IPS-18c (cell line): ENCODE measurements at regions not wholly inside any gene's neighbourhood (a gene's known extent, or its start where the extent isn't known, plus 50 kb on each side); places are given as distances from the start of the nearest gene placed in this dataset.

ENCODE experiments used
- H3K4me3 ChIP-seq: 2 replicates; pipeline ENCODE4 v1.7.0; 2013; ENCODE audit warnings: low read depth, mild to moderate bottlenecking, low read length, moderate library complexity; ENCODE audit not compliant: insufficient read depth
- H3K9me3 ChIP-seq: one replicate; pipeline ENCODE4 v1.6.1; 2013; ENCODE audit warnings: mild to moderate bottlenecking, low read length, moderate library complexity; ENCODE audit not compliant: control insufficient read depth, insufficient read depth

DNA sequence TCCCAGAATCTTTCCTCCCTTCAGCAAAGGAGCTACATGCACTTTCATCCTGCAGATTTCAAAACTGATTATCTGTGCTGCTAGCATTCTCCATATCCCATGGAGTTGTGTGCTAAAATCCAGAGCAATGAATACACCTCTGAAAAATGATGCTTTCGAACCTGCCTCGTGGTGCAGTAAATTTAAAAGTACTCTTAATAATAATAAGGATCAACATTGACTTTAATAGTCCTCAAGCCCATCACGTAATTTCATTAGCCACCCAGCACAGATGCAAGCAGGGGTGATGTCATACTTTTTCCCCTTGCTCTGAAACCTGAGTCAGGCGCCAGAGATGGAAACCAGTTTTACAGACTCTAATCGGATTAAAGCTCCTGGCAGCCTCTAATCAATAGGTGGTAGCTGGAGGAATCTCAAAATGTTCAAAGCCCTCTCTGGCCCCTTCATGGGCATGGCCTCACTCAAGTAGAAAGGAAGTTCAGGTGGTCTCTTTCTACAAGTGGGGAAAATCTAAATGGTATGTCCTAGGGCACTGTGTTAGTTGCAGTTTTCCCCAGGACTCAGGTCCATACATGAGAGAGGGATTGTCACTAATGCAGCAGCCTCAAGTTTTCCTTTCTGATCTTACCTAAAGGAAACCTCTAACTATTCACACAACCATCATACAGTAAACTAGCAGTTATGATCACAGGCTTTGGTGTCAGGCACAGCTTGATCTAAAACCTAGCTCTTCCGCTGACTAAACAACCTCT, 221.6 kb upstream of the SLC30A5 start:
- Histone ChIP-seq H3K4me3 (no peak overlapping the region), H3K9me3 (no peaks in the 10 kb centered on the region)

- H3K9me3 ChIP-seq: no peaks in the 10 kb centered on the region
- H3K4me3 ChIP-seq: no peak overlapping the region
Observed at GRCh38 chr5:68873198-68873597, 220.6 kb upstream of the SLC30A5 start.

DNA sequence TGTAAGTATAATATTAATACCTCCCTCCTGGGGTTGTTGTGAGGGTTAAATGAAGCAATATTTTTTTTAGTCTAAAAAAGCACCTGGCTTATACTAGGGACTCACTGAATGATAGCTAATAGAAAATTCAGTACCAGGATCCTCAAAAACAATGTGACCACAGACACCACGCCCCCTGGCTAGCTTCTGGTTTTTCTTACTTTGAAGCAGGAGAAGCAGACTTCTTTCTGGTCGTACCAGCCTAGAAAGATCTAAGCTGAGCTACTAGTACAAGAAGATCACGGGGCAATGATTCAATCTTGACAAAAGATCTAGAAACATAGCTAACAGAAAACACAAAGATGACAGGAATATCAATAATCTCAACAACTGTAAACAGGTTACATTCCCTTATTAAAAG, 218.5 kb upstream of the SLC30A5 start:
- Histone ChIP-seq H3K9me3 (no peaks in the 10 kb centered on the region), H3K4me3 (no peak overlapping the region)

- Histone ChIP-seq H3K4me3 (no peak overlapping the region), H3K9me3 (no peaks in the 10 kb centered on the region)
Observed at GRCh38 chr5:68883436-68883835, 210.4 kb upstream of the SLC30A5 start.

DNA sequence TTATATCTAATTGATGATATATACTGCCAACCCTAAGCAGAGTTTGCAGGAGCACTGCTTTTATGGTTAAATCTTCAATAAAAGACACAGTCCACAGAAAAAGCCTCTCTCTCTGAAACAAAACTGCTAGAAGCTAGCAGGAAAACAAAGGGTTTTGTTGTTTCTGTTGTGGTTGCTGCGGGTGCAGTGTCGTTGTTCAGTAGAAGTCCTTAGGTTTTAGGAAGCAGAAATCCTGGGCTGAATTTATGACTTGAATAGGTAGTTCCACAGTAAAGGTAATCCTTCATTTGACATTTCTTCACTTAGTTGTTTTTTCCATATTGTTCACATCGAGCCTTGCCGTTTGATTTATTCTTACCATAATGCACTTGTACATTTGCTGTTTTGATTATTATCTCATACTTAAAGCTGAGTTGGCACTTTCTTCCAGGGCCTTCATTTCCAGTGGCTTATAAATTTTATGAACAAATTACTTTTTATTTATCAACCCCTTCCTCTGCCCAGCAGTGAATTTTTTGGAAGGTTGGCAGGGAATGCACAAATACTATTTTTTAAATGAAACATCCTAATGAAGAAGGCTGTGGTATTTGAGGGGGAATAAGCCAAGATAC, 209.6 kb upstream of the SLC30A5 start:
- no peak overlapping the region for H3K4me3 ChIP-seq
- H3K9me3 ChIP-seq: no peaks in the 10 kb centered on the region

DNA sequence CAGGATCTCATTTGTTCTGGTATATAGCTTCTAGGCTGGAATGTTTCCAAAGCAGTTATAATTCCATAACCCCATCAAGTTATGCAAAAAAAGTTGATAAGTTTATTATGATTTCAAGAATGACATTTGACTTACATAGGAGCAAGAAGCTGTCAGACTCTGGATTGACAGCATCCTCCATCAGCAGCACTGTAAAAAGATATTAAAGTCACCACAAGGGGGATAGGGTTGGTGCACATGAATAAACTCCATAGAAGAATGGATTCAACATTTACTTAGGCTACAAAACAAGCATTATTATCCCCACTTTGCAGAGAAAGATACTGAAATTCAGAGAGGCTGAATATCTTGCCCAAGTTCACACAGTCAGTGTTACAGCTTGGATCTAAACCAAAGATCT, 208.9 kb upstream of the SLC30A5 start:
- H3K9me3 ChIP-seq: no peaks in the 10 kb centered on the region
- no peak overlapping the region for H3K4me3 ChIP-seq

- H3K4me3 ChIP-seq: no peak overlapping the region
- H3K9me3 ChIP-seq: no peaks in the 10 kb centered on the region
Observed at GRCh38 chr5:68886814-68887213, 207.0 kb upstream of the SLC30A5 start.

DNA sequence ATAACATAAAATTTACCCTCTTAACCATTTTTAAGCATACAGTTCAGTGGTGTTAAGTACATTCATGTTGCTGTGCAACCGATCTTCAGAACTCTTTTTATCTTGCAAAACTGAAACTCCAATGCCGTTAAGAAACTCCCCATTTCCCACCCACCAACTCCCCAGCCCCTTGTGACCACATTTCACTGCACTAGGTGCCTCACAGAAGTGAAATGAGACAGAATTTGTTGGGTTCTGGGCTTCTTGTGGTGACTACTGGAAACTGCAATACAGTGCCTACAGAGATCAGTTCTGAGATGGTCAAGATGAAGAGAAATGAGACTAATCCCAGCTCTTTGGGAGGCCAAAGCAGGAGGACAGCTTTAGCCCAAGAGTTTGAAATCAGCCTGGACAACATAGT, 202.1 kb upstream of the SLC30A5 start:
- no peak overlapping the region for H3K4me3 ChIP-seq
- no peaks in the 10 kb centered on the region for H3K9me3 ChIP-seq

DNA sequence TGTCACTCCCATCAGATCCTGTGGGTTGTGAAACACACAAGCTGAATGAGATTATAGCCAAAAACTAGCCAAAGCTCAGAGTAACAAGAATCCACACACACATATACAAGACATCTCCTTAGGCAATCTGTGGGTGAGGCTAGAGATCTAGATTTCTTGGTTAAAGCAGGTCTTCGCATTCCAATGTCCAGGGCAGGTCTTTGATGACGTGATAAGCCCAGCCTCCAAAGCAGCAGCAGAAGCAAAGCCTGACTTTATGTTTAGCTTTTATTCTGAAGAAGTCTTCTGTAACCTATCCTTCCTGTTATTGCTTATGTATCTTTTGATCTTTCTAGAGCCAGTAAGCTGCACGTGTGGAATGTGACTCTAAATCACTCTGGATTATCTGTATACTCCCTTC, 199.1 kb upstream of the SLC30A5 start:
- Histone ChIP-seq H3K4me3 (no peak overlapping the region), H3K9me3 (no peaks in the 10 kb centered on the region)

DNA sequence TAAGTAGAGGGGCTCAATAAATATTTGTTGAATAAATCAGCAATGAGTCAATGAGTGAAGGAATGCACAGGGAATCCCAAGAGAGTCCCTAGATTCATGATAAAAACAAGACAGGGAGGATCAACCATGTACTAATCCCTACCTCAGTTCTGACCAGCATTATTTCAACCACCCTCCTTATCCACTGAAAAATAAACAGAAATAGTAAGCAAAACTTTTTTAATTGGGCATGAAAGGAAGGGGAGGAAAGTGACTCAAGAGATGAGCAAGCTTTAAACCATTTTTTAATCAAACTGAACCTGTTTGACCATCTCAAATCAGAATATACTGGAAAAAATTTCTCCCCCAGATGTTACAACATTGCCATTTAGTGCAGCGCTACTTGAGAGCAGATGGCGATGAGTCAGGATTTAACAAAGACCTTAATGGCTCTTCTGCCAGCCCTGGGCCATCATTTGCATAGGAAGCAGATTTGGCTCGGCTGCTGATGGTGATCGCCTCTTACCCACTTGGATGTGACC, 194.8 kb upstream of the SLC30A5 start:
- no peak overlapping the region for H3K4me3 ChIP-seq
- no peaks in the 10 kb centered on the region for H3K9me3 ChIP-seq

GRCh38 chr5:68911840-68912690, 181.7 kb upstream of the SLC30A5 start:
- Histone ChIP-seq H3K4me3 (0 out of 2 replicates have a peak overlapping the region, but pooled peaks have one; percentile 15), H3K9me3 (no peaks in the 10 kb centered on the region)

- no peaks in the 10 kb centered on the region for H3K9me3 ChIP-seq
- no peak overlapping the region for H3K4me3 ChIP-seq
Observed at GRCh38 chr5:68915079-68915478, 178.7 kb upstream of the SLC30A5 start.

DNA sequence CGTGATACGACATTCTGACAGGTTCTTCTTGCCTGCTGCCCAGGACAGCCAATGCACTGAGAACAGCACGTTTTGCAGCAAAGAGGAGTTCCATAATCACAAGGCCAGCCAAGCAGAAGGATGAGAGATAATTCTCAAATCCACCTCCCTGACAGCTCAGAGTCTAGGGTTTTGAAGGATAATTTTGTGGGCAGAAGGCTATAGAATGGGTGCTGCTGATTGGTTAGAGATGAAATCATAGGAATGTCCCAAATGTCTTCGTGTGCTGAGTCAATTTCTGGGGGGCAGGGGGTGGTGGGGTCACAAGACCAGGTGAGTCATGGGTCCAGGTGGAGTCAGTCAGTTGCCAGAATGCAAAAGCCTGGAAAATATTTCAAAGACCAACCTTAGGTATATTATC, 175.5 kb upstream of the SLC30A5 start:
- H3K4me3 ChIP-seq: no peak overlapping the region
- peaks cover 4% of the 10 kb centered on the region for H3K9me3 ChIP-seq

- no peak overlapping the region for H3K4me3 ChIP-seq
Observed at GRCh38 chr5:68919988-68920490, 173.8 kb upstream of the SLC30A5 start.

GRCh38 chr5:68920888-68921287, 172.9 kb upstream of the SLC30A5 start:
- peaks cover 4% of the 10 kb centered on the region for H3K9me3 ChIP-seq

More at GRCh38 chr5:68919988-68920490, 173.8 kb upstream of the SLC30A5 start:
- H3K9me3 ChIP-seq: peaks cover 4% of the 10 kb centered on the region

GRCh38 chr5:68922172-68922987, 171.4 kb upstream of the SLC30A5 start:
- H3K9me3 ChIP-seq: peaks cover 4% of the 10 kb centered on the region
- H3K4me3 ChIP-seq: no peak overlapping the region

More at GRCh38 chr5:68920888-68921287, 172.9 kb upstream of the SLC30A5 start:
- no peak overlapping the region; the same call in 1 of the 2 replicates for H3K4me3 ChIP-seq
